ENCODE measurements at regions not wholly inside any gene's neighbourhood (a gene's known extent, or its start where the extent isn't known, plus 50 kb on each side); places are given as distances from the start of the nearest gene placed in this dataset.
"Not testable (repeated sequence)": the region's sequence is repeated elsewhere in the genome, so short reads cannot be mapped to it uniquely, and the experiment has no call there.

DNA sequence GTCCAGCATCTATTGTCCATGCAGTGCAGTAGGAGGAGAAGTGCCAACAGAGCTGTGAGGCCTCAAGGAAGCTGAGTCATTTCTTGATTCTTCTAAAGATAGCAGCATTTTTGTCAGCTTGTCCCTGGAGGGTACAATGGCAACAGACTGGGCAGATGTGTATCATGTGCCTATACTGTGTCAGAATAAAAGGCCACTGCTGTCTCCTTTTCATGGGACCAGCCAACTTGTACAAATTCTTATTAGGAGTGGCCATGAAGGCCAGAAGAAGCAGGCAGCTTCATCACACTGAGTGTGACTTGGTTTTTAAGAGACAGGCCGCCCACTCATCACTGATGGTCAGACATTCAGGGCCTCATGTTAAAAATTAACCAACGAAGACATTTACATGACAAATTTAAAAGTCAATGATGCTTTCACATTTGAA, 185.0 kb upstream of the FAM241A start:
- Histone ChIP-seq H3K36me3 (ENCODE audit: control insufficient read depth in 3 of 3, insufficient read depth in 3 of 3, low read length in 3 of 3) (no peaks in the 10 kb centered on the region), H3K4me3 (ENCODE audit: low read length in 3 of 3) (no peak overlapping the region), H3K27me3 (ENCODE audit: control insufficient read depth in 3 of 3, insufficient read depth in 3 of 3, low read length in 3 of 3) (no peaks in the 10 kb centered on the region), H3K4me1 (ENCODE audit: control insufficient read depth in 3 of 3, insufficient read depth in 3 of 3, low read length in 3 of 3) (no peaks in the 10 kb centered on the region), H3K27ac (ENCODE audit: low read depth, low read length) (no peak overlapping the region), H3K9ac (ENCODE audit: low read depth in 1 of 3, low read length in 3 of 3) (no peak overlapping the region), H3K9me3 (ENCODE audit: control insufficient read depth in 3 of 3, low read length in 3 of 3) (peaks cover 0 to 2% (median 0%) of the 10 kb centered on the region in 3 donors)

DNA sequence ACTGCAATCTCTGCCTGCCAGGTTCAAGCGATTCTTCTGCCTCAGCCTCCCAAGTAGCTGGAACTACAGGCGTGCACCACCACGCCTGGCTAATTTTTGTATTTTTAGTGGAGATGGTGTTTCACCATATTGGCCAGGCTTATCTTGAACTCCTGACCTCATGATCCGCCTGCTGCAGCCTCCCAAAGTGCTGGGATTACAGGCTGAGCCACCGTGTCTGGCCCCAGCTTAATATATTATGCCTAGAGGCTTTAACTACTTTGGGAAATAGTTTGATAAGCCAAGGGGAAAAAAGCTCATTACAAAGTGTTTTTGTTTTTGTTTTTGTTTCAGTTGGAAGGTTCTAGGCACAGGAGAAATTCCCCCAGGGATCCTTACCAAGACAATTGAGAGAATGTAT, 184.2 kb upstream of the FAM241A start:
- not testable (repeated sequence) for H3K4me1 ChIP-seq (ENCODE audit: control insufficient read depth in 3 of 3, insufficient read depth in 3 of 3, low read length in 3 of 3)

DNA sequence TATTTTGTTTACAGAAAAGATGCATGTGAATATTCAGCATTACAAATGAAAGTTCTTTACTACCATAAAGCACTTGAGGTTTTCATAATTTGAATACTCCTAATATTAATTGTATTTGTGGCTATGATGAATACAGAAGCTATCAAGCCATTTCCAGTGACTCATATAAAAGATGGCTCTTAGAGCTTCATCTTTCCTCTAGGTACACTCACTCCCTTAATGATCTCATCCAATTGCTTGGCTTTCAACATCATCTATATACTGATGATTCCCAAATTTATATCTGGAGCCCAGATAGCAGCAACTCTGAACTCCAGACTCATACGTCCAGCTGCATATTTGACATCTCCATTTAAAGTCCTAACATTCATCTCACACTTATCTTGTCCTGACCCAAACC, 183.4 kb upstream of the FAM241A start:
- Histone ChIP-seq H3K4me1 (ENCODE audit: control insufficient read depth in 3 of 3, insufficient read depth in 3 of 3, low read length in 3 of 3) (no peaks in the 10 kb centered on the region), H3K4me3 (ENCODE audit: low read length in 3 of 3) (no peak overlapping the region), H3K9me3 (ENCODE audit: control insufficient read depth in 3 of 3, low read length in 3 of 3) (peaks cover 0 to 2% (median 0%) of the 10 kb centered on the region in 3 donors), H3K27me3 (ENCODE audit: control insufficient read depth in 3 of 3, insufficient read depth in 3 of 3, low read length in 3 of 3) (no peaks in the 10 kb centered on the region), H3K9ac (ENCODE audit: low read depth in 1 of 3, low read length in 3 of 3) (no peak overlapping the region), H3K27ac (ENCODE audit: low read depth, low read length) (no peak overlapping the region), H3K36me3 (ENCODE audit: control insufficient read depth in 3 of 3, insufficient read depth in 3 of 3, low read length in 3 of 3) (no peaks in the 10 kb centered on the region)

More for the DNA sequence above, 184.2 kb upstream of the FAM241A start:
- H3K27ac ChIP-seq (ENCODE audit: low read depth, low read length); H3K4me3 ChIP-seq (ENCODE audit: low read length in 3 of 3); H3K9me3 ChIP-seq (ENCODE audit: control insufficient read depth in 3 of 3, low read length in 3 of 3); H3K36me3 ChIP-seq (ENCODE audit: control insufficient read depth in 3 of 3, insufficient read depth in 3 of 3, low read length in 3 of 3); H3K27me3 ChIP-seq (ENCODE audit: control insufficient read depth in 3 of 3, insufficient read depth in 3 of 3, low read length in 3 of 3); H3K9ac ChIP-seq (ENCODE audit: low read depth in 1 of 3, low read length in 3 of 3): not testable (repeated sequence)

DNA sequence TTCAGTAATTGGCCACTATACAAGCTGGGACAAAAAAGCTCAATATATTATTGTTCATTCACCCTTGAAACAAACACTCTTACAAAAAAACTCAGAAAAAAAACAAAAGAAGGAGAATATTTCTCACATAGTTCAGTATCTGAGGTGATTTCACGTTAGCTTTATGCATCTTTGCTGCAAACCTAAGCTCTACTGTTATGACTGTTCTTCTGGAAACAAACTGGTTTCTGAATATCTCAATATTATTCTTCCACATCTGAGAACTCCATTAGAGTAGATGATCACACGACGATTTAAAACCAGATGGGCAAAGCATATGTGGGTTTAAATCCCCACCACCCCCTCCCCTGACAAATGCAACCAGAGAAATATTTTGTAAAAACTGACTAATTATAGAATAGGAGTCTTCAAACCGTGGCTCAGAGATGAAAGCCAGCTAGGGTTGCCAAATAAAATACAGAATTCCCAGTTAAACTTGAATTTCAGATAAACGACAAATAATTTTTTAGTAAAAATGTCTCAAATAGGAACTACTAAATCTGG, 182.0 kb upstream of the FAM241A start:
- Histone ChIP-seq H3K4me1 (ENCODE audit: control insufficient read depth in 3 of 3, insufficient read depth in 3 of 3, low read length in 3 of 3) (no peaks in the 10 kb centered on the region), H3K36me3 (ENCODE audit: control insufficient read depth in 3 of 3, insufficient read depth in 3 of 3, low read length in 3 of 3) (no peaks in the 10 kb centered on the region), H3K4me3 (ENCODE audit: low read length in 3 of 3) (no peak overlapping the region), H3K27me3 (ENCODE audit: control insufficient read depth in 3 of 3, insufficient read depth in 3 of 3, low read length in 3 of 3) (no peaks in the 10 kb centered on the region), H3K9ac (ENCODE audit: low read depth in 1 of 3, low read length in 3 of 3) (no peak overlapping the region), H3K9me3 (ENCODE audit: control insufficient read depth in 3 of 3, low read length in 3 of 3) (peaks cover 0 to 2% (median 0%) of the 10 kb centered on the region in 3 donors), H3K27ac (ENCODE audit: low read depth, low read length) (no peak overlapping the region)

DNA sequence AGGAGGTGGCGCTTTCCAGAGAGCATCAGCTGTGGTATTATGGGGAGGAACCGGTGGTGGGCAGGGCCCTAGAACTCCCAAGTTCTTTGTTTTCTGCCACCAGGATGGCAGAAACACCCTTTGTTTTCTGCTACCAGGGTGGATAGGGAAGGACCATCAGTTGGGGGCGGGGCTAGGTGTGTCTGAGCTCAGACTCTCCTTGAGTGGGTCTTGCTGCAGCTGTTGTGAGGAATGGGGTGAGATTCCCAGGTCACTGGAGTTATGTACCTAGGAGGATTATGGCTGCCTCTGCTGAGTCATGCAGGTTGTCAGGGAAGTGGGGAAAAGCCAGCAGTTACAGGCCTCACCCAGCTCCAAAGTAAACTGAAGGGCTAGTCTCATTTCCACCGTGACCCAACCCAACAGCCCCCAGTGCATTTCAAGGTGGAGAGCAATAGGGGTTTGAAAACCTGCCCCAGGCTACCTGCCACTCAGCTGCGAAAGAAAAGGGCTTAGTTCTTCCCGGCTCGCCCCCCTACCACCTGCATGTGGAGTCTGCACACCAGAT, 167.8 kb upstream of the FAM241A start:
- H3K9me3 ChIP-seq (ENCODE audit: control insufficient read depth in 3 of 3, low read length in 3 of 3) = no peaks in the 10 kb centered on the region
- no peaks in the 10 kb centered on the region for H3K36me3 ChIP-seq (ENCODE audit: control insufficient read depth in 3 of 3, insufficient read depth in 3 of 3, low read length in 3 of 3)
- no peak overlapping the region for H3K4me3 ChIP-seq (ENCODE audit: low read length in 3 of 3)
- no peaks in the 10 kb centered on the region for H3K27me3 ChIP-seq (ENCODE audit: control insufficient read depth in 3 of 3, insufficient read depth in 3 of 3, low read length in 3 of 3)
- H3K27ac ChIP-seq (ENCODE audit: low read depth, low read length) = no peak overlapping the region
- no peak overlapping the region for H3K9ac ChIP-seq (ENCODE audit: low read depth in 1 of 3, low read length in 3 of 3)
- H3K4me1 ChIP-seq (ENCODE audit: control insufficient read depth in 3 of 3, insufficient read depth in 3 of 3, low read length in 3 of 3) = no peaks in the 10 kb centered on the region

DNA sequence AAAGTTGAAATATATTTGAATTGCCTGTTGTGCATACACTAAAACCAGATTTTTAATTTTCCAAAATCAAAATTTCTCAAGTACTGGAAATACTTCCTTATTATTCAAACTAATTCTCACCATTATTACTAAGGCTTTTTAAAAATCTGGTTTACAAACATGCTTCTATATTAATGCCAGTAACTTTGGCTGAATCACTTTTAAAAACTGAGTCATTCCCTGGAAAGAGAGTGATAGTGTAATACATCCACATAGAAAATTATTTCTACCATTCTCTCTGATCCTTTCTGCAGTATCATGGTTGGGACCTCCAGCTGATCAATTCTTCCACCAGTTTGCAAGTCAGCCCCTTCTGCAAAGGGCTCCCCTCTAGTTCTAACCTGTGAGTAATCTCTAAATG, 165.3 kb upstream of the FAM241A start:
- Histone ChIP-seq H3K9ac (ENCODE audit: low read depth in 1 of 3, low read length in 3 of 3) (no peak overlapping the region), H3K4me3 (ENCODE audit: low read length in 3 of 3) (no peak overlapping the region), H3K9me3 (ENCODE audit: control insufficient read depth in 3 of 3, low read length in 3 of 3) (no peaks in the 10 kb centered on the region)

DNA sequence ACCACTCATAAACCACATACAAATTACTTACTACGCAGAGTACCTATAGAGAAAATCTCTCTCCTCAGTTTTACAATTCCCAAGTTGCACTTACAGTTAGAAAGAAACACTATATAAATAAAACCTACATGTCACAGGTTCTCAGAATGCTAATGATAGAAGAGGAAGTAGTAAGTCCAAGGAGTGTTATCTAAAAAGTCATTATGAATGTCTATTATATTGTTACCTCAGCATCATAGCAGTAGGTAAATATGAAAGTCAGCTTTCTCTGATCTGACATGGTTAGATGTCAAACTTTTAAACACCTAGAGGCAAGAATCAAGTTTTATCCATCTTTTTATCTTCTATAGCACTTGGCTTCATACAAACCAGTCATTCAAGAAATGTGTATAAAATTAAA, 163.2 kb upstream of the FAM241A start:
- H3K27ac ChIP-seq (ENCODE audit: low read depth, low read length) = no peak overlapping the region
- H3K36me3 ChIP-seq (ENCODE audit: control insufficient read depth in 3 of 3, insufficient read depth in 3 of 3, low read length in 3 of 3) = no peaks in the 10 kb centered on the region
- no peak overlapping the region for H3K4me3 ChIP-seq (ENCODE audit: low read length in 3 of 3)
- no peaks in the 10 kb centered on the region for H3K9me3 ChIP-seq (ENCODE audit: control insufficient read depth in 3 of 3, low read length in 3 of 3)
- no peaks in the 10 kb centered on the region for H3K4me1 ChIP-seq (ENCODE audit: control insufficient read depth in 3 of 3, insufficient read depth in 3 of 3, low read length in 3 of 3)
- H3K27me3 ChIP-seq (ENCODE audit: control insufficient read depth in 3 of 3, insufficient read depth in 3 of 3, low read length in 3 of 3) = peaks cover 0 to 6% (median 4%) of the 10 kb centered on the region in 3 donors
- no peak overlapping the region for H3K9ac ChIP-seq (ENCODE audit: low read depth in 1 of 3, low read length in 3 of 3)

More for the DNA sequence above, 165.3 kb upstream of the FAM241A start:
- H3K27me3 ChIP-seq (ENCODE audit: control insufficient read depth in 3 of 3, insufficient read depth in 3 of 3, low read length in 3 of 3) = peaks cover 0 to 6% (median 4%) of the 10 kb centered on the region in 3 donors
- no peaks in the 10 kb centered on the region for H3K36me3 ChIP-seq (ENCODE audit: control insufficient read depth in 3 of 3, insufficient read depth in 3 of 3, low read length in 3 of 3)
- H3K4me1 ChIP-seq (ENCODE audit: control insufficient read depth in 3 of 3, insufficient read depth in 3 of 3, low read length in 3 of 3) = no peaks in the 10 kb centered on the region
- H3K27ac ChIP-seq (ENCODE audit: low read depth, low read length) = no peak overlapping the region

DNA sequence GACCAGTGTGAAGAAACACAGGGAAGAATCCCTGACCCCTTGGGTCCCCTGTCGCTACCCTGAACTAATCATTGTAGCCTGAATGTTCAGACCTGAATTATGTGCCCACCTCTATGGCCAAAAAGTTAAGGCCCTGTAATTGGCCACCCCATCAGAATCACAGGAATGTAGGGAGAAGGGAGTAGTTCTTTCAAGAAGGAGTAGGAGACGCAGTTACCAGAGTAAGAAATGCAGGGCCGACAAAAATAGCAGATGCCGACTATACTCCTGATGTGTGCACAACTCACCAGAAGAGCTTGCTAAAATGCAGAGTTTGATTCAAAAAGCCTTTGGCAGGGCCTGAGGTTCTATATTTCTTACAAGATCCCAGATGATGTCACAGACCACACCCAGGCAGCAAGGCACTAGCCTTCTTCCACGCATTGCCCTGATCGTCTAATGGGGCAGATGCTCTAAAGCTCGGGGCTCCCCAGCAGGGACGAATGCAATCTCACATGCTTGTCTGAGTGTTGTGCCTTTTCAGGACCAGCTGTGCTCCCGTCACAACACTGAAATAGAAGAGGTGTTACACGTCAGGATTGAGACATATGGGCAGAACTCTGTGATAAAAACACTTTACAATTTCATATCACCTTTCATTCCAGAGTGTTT, 161.0 kb upstream of the FAM241A start:
- peaks cover 0 to 6% (median 4%) of the 10 kb centered on the region in 3 donors for H3K27me3 ChIP-seq (ENCODE audit: control insufficient read depth in 3 of 3, insufficient read depth in 3 of 3, low read length in 3 of 3)
- no peak overlapping the region for H3K9ac ChIP-seq (ENCODE audit: low read depth in 1 of 3, low read length in 3 of 3)
- no peaks in the 10 kb centered on the region for H3K4me1 ChIP-seq (ENCODE audit: control insufficient read depth in 3 of 3, insufficient read depth in 3 of 3, low read length in 3 of 3)
- H3K27ac ChIP-seq (ENCODE audit: low read depth, low read length) = no peak overlapping the region
- H3K36me3 ChIP-seq (ENCODE audit: control insufficient read depth in 3 of 3, insufficient read depth in 3 of 3, low read length in 3 of 3) = no peaks in the 10 kb centered on the region
- H3K9me3 ChIP-seq (ENCODE audit: control insufficient read depth in 3 of 3, low read length in 3 of 3) = no peaks in the 10 kb centered on the region
- no peak overlapping the region for H3K4me3 ChIP-seq (ENCODE audit: low read length in 3 of 3)

DNA sequence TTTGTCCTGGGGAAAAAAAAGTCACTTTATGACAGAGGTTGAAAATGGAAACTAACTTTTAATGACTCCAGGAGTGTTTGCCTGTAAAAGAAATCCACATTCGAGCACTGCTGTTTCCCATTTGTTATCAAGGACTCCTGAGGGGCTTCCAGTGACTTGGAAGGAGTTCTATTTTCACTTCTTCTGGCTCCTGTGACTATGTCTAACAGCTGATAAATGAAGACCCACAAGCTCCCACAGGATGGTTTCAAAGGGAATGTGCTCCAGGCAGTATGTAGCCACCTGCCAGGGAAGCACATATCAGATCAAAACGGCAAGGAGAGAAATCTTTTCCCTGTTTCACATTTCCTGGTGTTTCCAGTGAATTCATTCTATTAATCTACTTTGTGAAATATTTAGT, 159.8 kb upstream of the FAM241A start:
- Histone ChIP-seq H3K36me3 (ENCODE audit: control insufficient read depth in 3 of 3, insufficient read depth in 3 of 3, low read length in 3 of 3) (no peaks in the 10 kb centered on the region), H3K4me1 (ENCODE audit: control insufficient read depth in 3 of 3, insufficient read depth in 3 of 3, low read length in 3 of 3) (no peaks in the 10 kb centered on the region), H3K27me3 (ENCODE audit: control insufficient read depth in 3 of 3, insufficient read depth in 3 of 3, low read length in 3 of 3) (peaks cover 0 to 6% (median 4%) of the 10 kb centered on the region in 3 donors), H3K9me3 (ENCODE audit: control insufficient read depth in 3 of 3, low read length in 3 of 3) (no peaks in the 10 kb centered on the region), H3K4me3 (ENCODE audit: low read length in 3 of 3) (no peak overlapping the region), H3K27ac (ENCODE audit: low read depth, low read length) (no peak overlapping the region), H3K9ac (ENCODE audit: low read depth in 1 of 3, low read length in 3 of 3) (no peak overlapping the region)

DNA sequence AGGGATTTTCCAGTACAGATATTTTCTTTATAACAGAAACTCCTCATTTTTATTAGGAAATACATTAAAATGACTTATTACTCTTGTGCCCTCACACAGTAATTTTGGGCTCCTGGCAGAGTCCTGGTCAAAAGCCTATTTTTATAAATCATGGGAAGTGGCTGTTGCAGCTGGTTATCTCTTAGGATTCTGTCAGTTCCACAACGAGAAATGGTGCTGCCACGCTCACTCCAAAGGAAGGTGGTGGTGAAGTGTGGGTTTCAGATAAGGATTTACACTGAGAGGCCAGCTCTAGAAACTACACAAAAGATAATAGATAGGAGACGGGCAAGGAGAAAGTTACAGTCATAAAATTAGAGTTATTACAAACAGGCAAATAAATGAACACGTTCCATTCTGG, 159.2 kb upstream of the FAM241A start:
- H3K9me3 ChIP-seq (ENCODE audit: control insufficient read depth in 3 of 3, low read length in 3 of 3) = no peaks in the 10 kb centered on the region
- H3K4me1 ChIP-seq (ENCODE audit: control insufficient read depth in 3 of 3, insufficient read depth in 3 of 3, low read length in 3 of 3) = no peaks in the 10 kb centered on the region
- no peak overlapping the region for H3K27ac ChIP-seq (ENCODE audit: low read depth, low read length)
- peaks cover 0 to 6% (median 4%) of the 10 kb centered on the region in 3 donors for H3K27me3 ChIP-seq (ENCODE audit: control insufficient read depth in 3 of 3, insufficient read depth in 3 of 3, low read length in 3 of 3)
- no peak overlapping the region for H3K9ac ChIP-seq (ENCODE audit: low read depth in 1 of 3, low read length in 3 of 3)
- no peaks in the 10 kb centered on the region for H3K36me3 ChIP-seq (ENCODE audit: control insufficient read depth in 3 of 3, insufficient read depth in 3 of 3, low read length in 3 of 3)
- H3K4me3 ChIP-seq (ENCODE audit: low read length in 3 of 3) = no peak overlapping the region
